Renal pelvis (tissue), 1 donor: ENCODE measurements at regions not wholly inside any gene's neighbourhood (a gene's known extent, or its start where the extent isn't known, plus 50 kb on each side); places are given as distances from the start of the nearest gene placed in this dataset.

ENCODE experiments used
- DNase-seq: peaks from one replicate; pipeline ENCODE4 v3.0.0-alpha.2; 2013

- DNase-seq: no peak
Measured at GRCh38 chr1:201610858-201611257, 71.9 kb downstream of the NAV1 start.

GRCh38 chr1:201612645-201613044 is 73.7 kb downstream of the NAV1 start:
- DNase-seq: no peak

- peak; percentile 52 for DNase-seq
Measured at GRCh38 chr1:201614262-201615015, 75.5 kb downstream of the NAV1 start.

GRCh38 chr1:201617157-201617556 is 78.2 kb downstream of the NAV1 start:
- DNase-seq: no peak

GRCh38 chr1:201618389-201618788 is 79.5 kb downstream of the NAV1 start:
- DNase-seq: no peak

- DNase-seq: no peak
Measured at GRCh38 chr1:201618905-201619304, 80.0 kb downstream of the NAV1 start.

GRCh38 chr1:201619513-201619912 is 80.6 kb downstream of the NAV1 start:
- DNase-seq: no peak

GRCh38 chr1:201622353-201622752 is 83.4 kb downstream of the NAV1 start:
- no peak for DNase-seq

GRCh38 chr1:201622824-201623223 is 83.9 kb downstream of the NAV1 start:
- no peak for DNase-seq

GRCh38 chr1:201624741-201625225 is 85.9 kb downstream of the NAV1 start:
- no peak for DNase-seq

- DNase-seq: no peak
Measured at GRCh38 chr1:201625226-201625761, 86.4 kb downstream of the NAV1 start.

GRCh38 chr1:201625851-201626251 is 86.9 kb downstream of the NAV1 start:
- DNase-seq: no peak

GRCh38 chr1:201626629-201627275 is 87.8 kb downstream of the NAV1 start:
- DNase-seq: no peak

- no peak for DNase-seq
Measured at GRCh38 chr1:201628490-201628889, 89.6 kb downstream of the NAV1 start.

- DNase-seq: no peak
Measured at GRCh38 chr1:201630582-201630981, 91.7 kb downstream of the NAV1 start.

- no peak for DNase-seq
Measured at GRCh38 chr1:201631037-201631436, 92.1 kb downstream of the NAV1 start.

- DNase-seq: no peak
Measured at GRCh38 chr1:201632364-201632952, 93.5 kb downstream of the NAV1 start.

- no peak for DNase-seq
Measured at GRCh38 chr1:201633297-201633696, 94.4 kb downstream of the NAV1 start.

GRCh38 chr1:201633811-201634210 is 94.9 kb downstream of the NAV1 start:
- no peak for DNase-seq

GRCh38 chr1:201634261-201634660 is 95.3 kb downstream of the NAV1 start:
- DNase-seq: no peak

GRCh38 chr1:201636097-201636496 is 97.2 kb downstream of the NAV1 start:
- DNase-seq: no peak

GRCh38 chr1:201636510-201636971 is 97.6 kb downstream of the NAV1 start:
- DNase-seq: no peak
